GM21737 (cell line): ENCODE measurements at regions not wholly inside any gene's neighbourhood (a gene's known extent, or its start where the extent isn't known, plus 50 kb on each side); places are given as distances from the start of the nearest gene placed in this dataset.
"Not testable (repeated sequence)": the region's sequence is repeated elsewhere in the genome, so short reads cannot be mapped to it uniquely, and the experiment has no call there.

Experiments
- ATAC-seq: cut with Tn5 transposase; IDR thresholded peaks from one replicate; pipeline ENCODE4 v1.9.1; 2021; ENCODE audit warnings: mild to moderate bottlenecking, moderate library complexity; ENCODE audit not compliant: unreplicated experiment

GRCh38 chr16:59690216-59690615 is 956.1 kb upstream of the GOT2 start:
- ATAC-seq, result no peak

- no peak for ATAC-seq
These were observed 953.9 kb upstream of the GOT2 start for GRCh38 chr16:59688006-59688405.

GRCh38 chr16:59686405-59686804 is 952.3 kb upstream of the GOT2 start:
- ATAC-seq, result no peak

- no peak for ATAC-seq
These were observed 950.8 kb upstream of the GOT2 start for GRCh38 chr16:59684911-59685310.

- ATAC-seq, result no peak
These were observed 949.6 kb upstream of the GOT2 start for GRCh38 chr16:59683709-59684108.

- no peak for ATAC-seq
These were observed 931.6 kb upstream of the GOT2 start for GRCh38 chr16:59665618-59666220.

GRCh38 chr16:59658572-59658971 is 924.5 kb upstream of the GOT2 start:
- no peak for ATAC-seq

- no peak for ATAC-seq
These were observed 920.9 kb upstream of the GOT2 start for GRCh38 chr16:59655031-59655430.

GRCh38 chr16:59654455-59654854 is 920.3 kb upstream of the GOT2 start:
- no peak for ATAC-seq

GRCh38 chr16:59651662-59652061 is 917.5 kb upstream of the GOT2 start:
- ATAC-seq, result no peak

GRCh38 chr16:59645194-59645593 is 911.1 kb upstream of the GOT2 start:
- no peak for ATAC-seq

- no peak for ATAC-seq
These were observed 901.6 kb upstream of the GOT2 start for GRCh38 chr16:59635674-59636073.

GRCh38 chr16:59634951-59635350 is 900.8 kb upstream of the GOT2 start:
- ATAC-seq, result no peak

- no peak for ATAC-seq
These were observed 900.0 kb upstream of the GOT2 start for GRCh38 chr16:59634004-59634579.

GRCh38 chr16:59632276-59632855 is 898.2 kb upstream of the GOT2 start:
- no peak for ATAC-seq

- ATAC-seq, result not testable (repeated sequence)
These were observed 890.3 kb upstream of the GOT2 start for GRCh38 chr16:59624381-59624780.

- ATAC-seq, result no peak
These were observed 880.5 kb upstream of the GOT2 start for GRCh38 chr16:59614466-59615240.

GRCh38 chr16:59612910-59613620 is 878.9 kb upstream of the GOT2 start:
- ATAC-seq, result not testable (repeated sequence)

GRCh38 chr16:59612094-59612493 is 878.0 kb upstream of the GOT2 start:
- ATAC-seq, result no peak

GRCh38 chr16:59611556-59611955 is 877.4 kb upstream of the GOT2 start:
- no peak for ATAC-seq

GRCh38 chr16:59605706-59606105 is 871.6 kb upstream of the GOT2 start:
- ATAC-seq, result no peak
